Aorta (tissue), 5 donors: ENCODE measurements at regions not wholly inside any gene's neighbourhood (a gene's known extent, or its start where the extent isn't known, plus 50 kb on each side); places are given as distances from the start of the nearest gene placed in this dataset.
"Not testable (repeated sequence)": the region's sequence is repeated elsewhere in the genome, so short reads cannot be mapped to it uniquely, and the experiment has no call there.

Experiments
- ATAC-seq: fragments of 200-7000 bp; cut with Tn5 transposase; one replicate; pipeline ENCODE4 v1.9.1; 2022; ENCODE audit warnings: moderate library complexity; ENCODE audit not compliant: low FRiP score
- DNase-seq, 2 donors: peaks; one replicate each; pipeline ENCODE4 v3.0.0-alpha.2; 2020
- H3K27ac ChIP-seq, 2 donors: one replicate each; pipeline ENCODE4 v1.5.1; 2013; ENCODE audit warnings: low read length in 2 of 2, mild to moderate bottlenecking in 2 of 2, moderate library complexity in 2 of 2, control low read depth in 1 of 2, inconsistent platforms in 1 of 2, low read depth in 1 of 2
- H3K27me3 ChIP-seq, 2 donors: one replicate each; pipeline ENCODE4 v1.6.1; 2013; ENCODE audit warnings: control low read depth in 1 of 2, low read length in 1 of 2, mild to moderate bottlenecking in 1 of 2, moderate library complexity in 1 of 2; ENCODE audit not compliant: insufficient read depth in 2 of 2, control insufficient read depth in 1 of 2
- H3K36me3 ChIP-seq, 2 donors: one replicate each; pipeline ENCODE4 v1.6.1; 2013; ENCODE audit warnings: control low read depth in 1 of 2, low read length in 1 of 2, mild to moderate bottlenecking in 1 of 2; ENCODE audit not compliant: insufficient read depth in 2 of 2, control insufficient read depth in 1 of 2
- H3K4me1 ChIP-seq, 2 donors: one replicate each; pipeline ENCODE4 v1.6.1; 2013; ENCODE audit warnings: low read length in 2 of 2, control low read depth in 1 of 2, mild to moderate bottlenecking in 1 of 2, moderate library complexity in 1 of 2; ENCODE audit not compliant: insufficient read depth in 2 of 2, control insufficient read depth in 1 of 2
- H3K4me3 ChIP-seq, 2 donors: one replicate each; pipeline ENCODE4 v1.5.1; 2013; ENCODE audit warnings: low read length in 2 of 2, control low read depth in 1 of 2, mild to moderate bottlenecking in 1 of 2
- H3K9me3 ChIP-seq: one replicate; pipeline ENCODE4 v1.6.1; 2013; ENCODE audit warnings: mild to moderate bottlenecking, low read length; ENCODE audit not compliant: control insufficient read depth
- WGBS, 2 donors: extraction: QIAGEN DNeasy Blood & Tissue Kit; methylation state at CpG; one replicate each; pipeline ENCODE4 v1.1.7; 2013; 5-methylcytosine and 5-hydroxymethylcytosine counted together
- intact Hi-C, 2 donors: fragments of 100-400 bp; cut with DNase I; formaldehyde crosslinking; loops; one replicate each; pipeline versions ENCODE4 v1.14.2 to v1.15.0; 2022
- donor health status: healthy with polysubstance abuse.
- donor health status: Bipolar disorder and iron deficiency.
- donor health status: DM: no; HTN: no; CAD: no.
- donor health status: DM: no; HTN: no; CAD: no.
- donor health status: DM: yes; HTN: yes; CAD: no.

DNA sequence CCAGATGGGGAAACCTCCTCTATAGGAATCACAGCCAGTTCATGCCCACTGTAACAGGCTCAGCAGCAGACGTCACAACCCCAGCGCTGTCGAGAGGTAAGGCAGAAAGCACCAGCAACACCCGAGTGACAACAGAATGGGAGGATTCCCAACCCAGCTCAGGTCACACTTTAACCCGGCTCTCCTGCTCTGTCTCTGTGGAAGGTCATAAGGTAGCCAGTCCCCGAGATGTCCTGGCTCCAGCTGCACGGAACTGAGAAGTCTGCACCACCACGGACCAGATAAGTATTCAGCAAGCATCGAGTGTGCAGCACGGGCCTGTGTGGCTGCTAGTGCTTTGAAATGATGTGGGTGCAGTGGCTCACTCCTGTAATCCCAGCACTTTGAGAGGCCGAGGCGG is 236.7 kb upstream of the TCERG1L start:
- Histone ChIP-seq H3K4me3 (no peak overlapping the region), H3K36me3 (no peaks in the 10 kb centered on the region), H3K27me3 (no peaks in the 10 kb centered on the region), H3K27ac (no peak overlapping the region), H3K9me3 (no peaks in the 10 kb centered on the region), H3K4me1 (no peaks in the 10 kb centered on the region)
- intact Hi-C loops = no loop called here
- DNase-seq (no peak), ATAC-seq (no peak)
- 78 to 81% methylated on average over 12 of the region's 12 CpGs for WGBS, 2 donors

DNA sequence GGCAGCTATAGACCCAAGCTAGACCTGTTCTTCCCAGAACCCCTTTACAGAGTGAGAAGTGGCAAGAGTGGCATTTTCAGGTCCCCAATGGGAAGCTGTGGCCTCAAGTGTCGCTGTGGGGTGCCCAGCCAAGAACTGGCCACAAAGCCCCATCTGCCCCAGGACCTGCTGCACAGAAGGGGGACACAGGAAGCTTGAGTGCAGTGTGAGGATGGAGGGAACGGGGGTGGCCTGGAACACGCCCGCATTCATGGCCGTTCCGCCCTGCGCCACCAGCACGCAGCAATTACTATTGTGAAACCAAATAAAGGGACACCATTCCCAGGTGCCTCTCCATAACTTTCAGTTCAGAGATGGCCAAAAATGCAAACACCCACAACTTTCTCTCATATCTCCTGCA is 237.6 kb upstream of the TCERG1L start:
- Histone ChIP-seq H3K27ac (no peak overlapping the region), H3K27me3 (no peaks in the 10 kb centered on the region), H3K4me1 (no peaks in the 10 kb centered on the region), H3K36me3 (no peaks in the 10 kb centered on the region), H3K9me3 (no peaks in the 10 kb centered on the region), H3K4me3 (no peak overlapping the region)
- no peak for DNase-seq
- no peak for ATAC-seq
- intact Hi-C loops = no loop called here
- 87 to 90% methylated on average over 8 of the region's 8 CpGs for WGBS, 2 donors

DNA sequence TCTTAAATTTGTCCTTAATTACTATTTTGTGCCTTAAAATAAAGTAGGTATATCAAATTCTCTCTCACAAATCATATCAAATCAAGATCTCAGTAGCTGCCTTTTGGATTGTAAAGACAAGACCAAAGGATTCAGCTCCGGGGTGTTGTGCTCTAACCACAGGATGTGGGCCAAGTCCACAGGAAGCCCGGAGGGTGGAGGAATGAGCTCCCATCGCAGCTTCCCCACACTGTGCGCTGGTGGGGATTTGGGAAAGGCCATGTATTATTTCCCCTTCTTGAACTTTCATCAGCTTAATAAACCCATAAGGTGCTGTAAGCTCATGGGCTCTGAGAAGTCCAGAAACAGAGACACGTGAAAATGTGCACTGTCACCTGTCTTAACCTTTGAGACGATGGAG is 241.6 kb upstream of the TCERG1L start:
- 68 to 73% methylated on average over 6 of the region's 6 CpGs for WGBS, 2 donors
- Histone ChIP-seq H3K4me3 (no peak overlapping the region), H3K9me3 (no peaks in the 10 kb centered on the region), H3K27me3 (no peaks in the 10 kb centered on the region), H3K4me1 (no peaks in the 10 kb centered on the region), H3K36me3 (no peaks in the 10 kb centered on the region), H3K27ac (no peak overlapping the region)
- no peak for ATAC-seq
- no peak for DNase-seq
- intact Hi-C loops = no loop called here

DNA sequence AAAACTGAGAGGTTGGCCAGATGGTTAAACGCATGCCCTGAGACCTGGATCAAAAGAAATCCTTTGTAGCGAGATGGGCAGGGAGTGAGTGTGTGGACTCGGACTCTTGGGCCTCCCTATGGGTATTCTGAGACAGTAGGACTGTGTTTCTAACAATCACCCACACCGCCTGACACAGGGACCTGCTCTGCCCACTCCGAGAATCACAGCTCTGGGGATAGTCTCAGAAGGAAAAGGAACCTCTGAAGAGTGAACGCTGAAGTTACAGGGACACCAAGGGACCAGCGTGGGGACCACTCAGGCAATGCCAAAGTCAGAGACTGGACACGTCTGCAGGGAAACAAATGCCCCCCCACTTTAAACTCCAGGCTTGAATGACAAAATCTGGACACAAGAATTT is 242.1 kb upstream of the TCERG1L start:
- intact Hi-C loops = no loop called here
- WGBS, 2 donors = 72 to 74% methylated on average over 8 of the region's 8 CpGs
- ATAC-seq = no peak

DNA sequence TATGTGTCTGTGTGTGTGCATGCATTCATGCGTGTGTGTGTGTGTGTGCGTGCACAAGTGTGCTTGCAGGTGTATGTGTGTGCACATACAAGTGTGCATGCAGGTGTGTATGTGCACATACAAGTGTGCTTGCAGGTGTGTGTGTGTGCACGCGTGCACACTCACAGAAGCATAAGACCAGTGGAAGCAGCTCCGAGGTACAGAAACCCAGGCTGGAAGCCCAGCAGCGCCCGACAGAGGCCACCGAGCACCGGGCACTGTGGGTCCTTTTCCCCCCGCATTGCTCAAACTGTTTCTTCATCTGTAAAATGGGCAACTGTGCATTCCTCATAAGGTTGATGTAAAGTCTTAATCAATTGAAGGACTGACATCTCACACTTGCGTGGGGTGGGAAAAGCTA is 243.3 kb upstream of the TCERG1L start:
- Histone ChIP-seq H3K9me3 (no peaks in the 10 kb centered on the region), H3K4me1 (no peaks in the 10 kb centered on the region), H3K36me3 (no peaks in the 10 kb centered on the region), H3K4me3 (no peak overlapping the region), H3K27me3 (no peaks in the 10 kb centered on the region), H3K27ac (no peak overlapping the region)
- intact Hi-C loops = no loop called here
- no peak for ATAC-seq
- 78 to 91% methylated on average over 11 of the region's 11 CpGs for WGBS, 2 donors
- no peak for DNase-seq

More for the DNA sequence above, 242.1 kb upstream of the TCERG1L start:
- no peak for DNase-seq
- Histone ChIP-seq H3K4me3 (no peak overlapping the region), H3K9me3 (no peaks in the 10 kb centered on the region), H3K27ac (no peak overlapping the region), H3K27me3 (no peaks in the 10 kb centered on the region), H3K36me3 (no peaks in the 10 kb centered on the region), H3K4me1 (no peaks in the 10 kb centered on the region)

DNA sequence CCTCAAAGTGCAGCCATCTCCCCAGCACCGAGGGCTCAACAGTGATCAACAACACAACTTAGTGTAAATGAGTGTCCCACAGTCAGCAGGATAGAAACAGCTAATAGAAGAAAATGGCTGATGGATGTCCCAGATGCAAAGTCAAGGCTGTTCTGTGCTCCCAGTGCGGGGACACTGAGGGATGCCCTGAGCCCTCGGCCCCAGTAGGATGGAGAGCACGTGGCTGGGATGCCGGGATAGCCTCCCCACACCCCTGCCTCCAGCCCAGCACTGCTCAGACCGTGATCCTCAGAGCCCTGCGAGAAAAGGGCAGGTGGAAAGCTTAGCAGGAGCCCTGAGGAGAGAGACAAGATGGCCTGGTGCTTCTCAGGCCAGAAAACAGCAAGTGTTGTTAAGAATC is 243.9 kb upstream of the TCERG1L start:
- H3K27ac ChIP-seq = no peak overlapping the region
- H3K4me1 ChIP-seq = no peaks in the 10 kb centered on the region
- no peaks in the 10 kb centered on the region for H3K9me3 ChIP-seq
- no peaks in the 10 kb centered on the region for H3K27me3 ChIP-seq
- no peaks in the 10 kb centered on the region for H3K36me3 ChIP-seq
- WGBS, 2 donors = 69 to 74% methylated on average over 7 of the region's 7 CpGs
- ATAC-seq (no peak), DNase-seq (no peak)
- intact Hi-C loops = no loop called here
- H3K4me3 ChIP-seq = no peak overlapping the region

DNA sequence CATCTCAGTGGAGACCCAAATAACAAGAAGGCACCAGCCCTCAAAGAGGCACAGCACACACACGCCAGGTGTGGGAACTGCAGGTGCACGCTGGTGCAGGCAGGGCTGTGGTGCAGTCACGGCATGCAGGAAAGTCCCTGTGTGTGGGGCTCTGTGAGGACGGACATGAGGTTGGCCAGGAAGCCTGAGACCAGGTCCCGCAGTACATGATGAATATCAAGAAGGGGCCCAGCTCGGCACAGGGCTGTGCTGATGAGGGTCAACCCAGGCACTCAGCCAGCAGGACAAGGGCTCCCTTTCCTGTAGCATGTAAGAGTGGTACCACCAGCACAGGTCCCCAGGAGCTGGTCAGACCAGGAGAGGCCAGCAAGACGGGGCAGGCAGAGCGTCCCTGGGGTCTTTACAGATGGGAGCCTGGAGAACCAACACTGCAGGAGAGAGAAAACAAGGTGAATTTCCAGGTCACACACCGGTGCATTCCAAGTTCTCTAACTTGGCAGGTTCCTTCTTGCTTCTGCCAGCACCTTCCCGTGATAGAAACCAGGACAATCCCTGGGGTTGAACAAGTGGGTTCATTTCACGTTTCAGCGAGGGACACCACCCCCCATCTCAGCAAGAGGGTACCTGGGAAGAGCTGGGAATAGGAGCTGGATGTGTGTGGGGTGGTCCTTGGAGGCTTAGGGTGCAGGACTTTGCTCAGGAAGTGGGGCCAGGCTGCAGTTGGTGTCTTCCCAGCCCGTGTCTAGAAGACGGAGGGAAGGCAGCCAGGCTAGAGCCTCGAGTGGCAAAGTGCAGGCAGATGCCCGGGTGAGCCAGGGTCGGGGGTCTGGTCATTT is 244.8 kb upstream of the TCERG1L start:
- intact Hi-C loops = no loop called here
- DNase-seq = no peak
- Histone ChIP-seq H3K36me3 (no peaks in the 10 kb centered on the region), H3K4me1 (no peaks in the 10 kb centered on the region), H3K9me3 (no peaks in the 10 kb centered on the region), H3K4me3 (no peak overlapping the region), H3K27ac (no peak overlapping the region), H3K27me3 (no peaks in the 10 kb centered on the region)
- no peak for ATAC-seq
- WGBS, 2 donors = 61 to 66% methylated on average over 17 of the region's 17 CpGs

DNA sequence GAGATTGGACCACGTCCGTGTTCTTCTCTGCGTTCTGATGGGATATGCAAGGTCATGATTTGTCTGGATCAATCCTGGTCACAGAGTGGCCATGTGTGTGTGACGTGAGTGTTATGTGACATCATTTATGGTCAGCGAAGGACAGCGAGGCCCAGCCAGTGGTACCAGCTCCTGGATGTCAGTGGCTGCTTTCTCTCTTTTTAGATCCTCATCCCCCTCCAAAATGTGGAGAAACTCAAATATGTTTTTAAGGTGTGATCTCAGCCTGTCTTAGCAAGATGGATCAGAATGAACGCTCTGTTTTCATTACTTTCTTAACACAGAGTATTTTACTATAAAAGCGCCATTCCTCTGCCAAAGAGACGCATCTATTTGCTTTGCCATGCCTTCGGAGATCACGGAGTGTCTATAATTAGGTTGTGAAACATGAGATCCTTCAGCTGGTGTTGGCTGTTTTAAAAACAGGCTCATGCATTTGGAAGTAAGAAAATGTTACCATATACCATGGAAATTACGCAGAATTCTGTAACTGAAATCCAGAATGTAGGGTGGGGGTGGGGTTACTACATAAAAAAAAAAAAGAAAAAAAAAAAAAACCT is 245.5 kb upstream of the TCERG1L start:
- Histone ChIP-seq H3K27ac (no peak overlapping the region), H3K4me1 (no peaks in the 10 kb centered on the region), H3K36me3 (no peaks in the 10 kb centered on the region), H3K9me3 (peaks cover 2% of the 10 kb centered on the region), H3K27me3 (no peaks in the 10 kb centered on the region), H3K4me3 (no peak overlapping the region)
- ATAC-seq (no peak), DNase-seq (no peak)
- intact Hi-C loops = no loop called here
- 54 to 71% methylated on average over 12 of the region's 12 CpGs for WGBS, 2 donors

DNA sequence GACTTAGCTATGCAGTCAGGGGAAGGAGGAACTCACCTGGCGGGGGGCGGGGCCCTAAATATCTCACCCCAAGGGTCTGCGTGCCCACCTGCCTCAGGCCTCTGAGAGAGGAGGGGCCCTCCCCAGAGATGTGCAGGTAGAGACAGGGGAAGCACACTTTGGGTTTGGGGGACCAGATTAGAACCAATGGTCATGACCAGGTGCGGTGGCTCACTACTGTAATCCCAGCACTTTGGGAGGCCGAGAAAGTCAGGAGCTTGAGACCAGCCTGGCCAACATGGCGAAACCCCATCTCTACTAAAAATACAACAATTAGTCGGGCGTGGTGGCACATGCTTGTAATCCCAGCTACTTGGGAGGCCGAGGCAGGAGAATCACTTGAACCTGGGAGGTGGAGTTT is 246.4 kb upstream of the TCERG1L start:
- H3K27ac ChIP-seq, H3K4me1 ChIP-seq, H3K4me3 ChIP-seq, H3K36me3 ChIP-seq, ATAC-seq, intact Hi-C loops, DNase-seq, H3K9me3 ChIP-seq, H3K27me3 ChIP-seq: not testable (repeated sequence)
- 80 to 85% methylated on average over 9 of the region's 9 CpGs for WGBS, 2 donors
